HG03175 (cell line): ENCODE measurements at regions not wholly inside any gene's neighbourhood (a gene's known extent, or its start where the extent isn't known, plus 50 kb on each side); places are given as distances from the start of the nearest gene placed in this dataset.
"Not testable (repeated sequence)": the region's sequence is repeated elsewhere in the genome, so short reads cannot be mapped to it uniquely, and the experiment has no call there.

Source experiments
- ATAC-seq: cut with Tn5 transposase; IDR thresholded peaks from one replicate; pipeline ENCODE4 v1.9.1; 2021; ENCODE audit warnings: mild to moderate bottlenecking, moderate library complexity; ENCODE audit not compliant: unreplicated experiment

DNA sequence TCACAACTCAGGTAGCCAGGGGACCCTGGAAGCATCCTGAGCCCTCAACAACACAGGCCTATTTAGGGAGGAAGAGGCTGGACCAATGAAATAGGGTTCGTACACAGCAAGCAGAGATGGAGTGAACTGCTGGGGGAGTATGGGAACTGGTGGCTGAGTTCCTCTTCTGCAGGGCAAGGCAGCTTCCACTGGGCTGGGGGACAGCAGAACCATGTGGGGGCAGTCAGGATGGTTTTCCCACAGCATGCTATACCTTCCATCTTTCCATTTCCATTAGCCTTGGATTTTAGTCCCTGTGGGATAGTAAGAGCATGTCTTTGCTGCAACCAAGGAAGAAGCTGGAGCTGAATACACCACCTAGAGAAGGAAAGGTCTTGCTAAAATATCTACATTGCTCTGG, 370.6 kb downstream of the CCSER2 start:
- ATAC-seq = no peak

DNA sequence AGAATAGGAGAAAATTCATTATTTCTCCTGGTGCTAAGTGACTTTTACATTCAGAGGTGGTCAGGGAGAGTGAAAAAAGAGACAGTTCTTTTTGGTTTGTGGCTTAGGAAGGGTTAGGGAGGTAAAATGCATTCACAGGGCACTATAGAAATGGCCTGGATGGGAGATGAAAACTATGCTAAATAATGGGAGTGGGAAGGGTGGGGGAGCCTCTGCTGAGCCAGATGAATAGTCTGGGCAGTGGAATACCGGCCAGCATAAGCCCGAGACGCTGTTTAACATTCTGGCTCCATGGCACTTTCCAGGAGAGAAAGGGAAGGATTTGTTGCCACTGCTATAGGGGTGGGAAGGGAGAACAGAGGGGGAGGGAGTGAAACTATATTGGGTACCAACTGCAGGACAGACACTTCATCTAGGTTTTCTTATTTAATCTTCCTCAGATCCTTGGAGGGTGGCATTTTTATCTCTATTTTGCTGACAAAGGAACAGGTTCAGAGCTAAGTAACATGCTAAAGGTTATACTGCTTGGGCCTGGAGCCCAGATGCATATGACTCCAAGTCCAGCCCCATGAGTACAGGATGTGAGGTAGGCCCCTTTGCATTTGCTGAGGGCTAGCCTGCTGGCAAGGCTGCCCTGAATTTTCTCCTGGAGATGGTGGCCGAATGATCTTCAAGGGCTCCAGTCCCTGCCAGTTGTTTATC, 372.4 kb downstream of the CCSER2 start:
- ATAC-seq = no peak

DNA sequence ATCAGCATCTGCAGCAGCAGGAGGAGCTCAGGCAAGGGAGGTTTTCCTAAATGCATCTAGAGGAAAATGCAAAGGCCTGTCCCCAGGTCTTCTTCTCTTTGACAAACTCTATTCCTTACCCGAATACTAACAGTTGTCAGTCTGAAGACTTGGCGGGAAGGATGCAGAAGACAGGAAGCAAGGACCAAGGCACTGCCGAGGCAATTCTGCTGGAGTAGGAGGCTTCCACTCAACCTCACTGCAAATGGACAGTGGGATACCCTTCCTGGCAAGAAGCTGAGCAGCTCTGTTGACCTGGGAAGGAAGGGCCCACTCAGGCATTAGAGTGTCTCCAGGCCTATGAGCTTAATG, 373.0 kb downstream of the CCSER2 start:
- ATAC-seq = no peak

DNA sequence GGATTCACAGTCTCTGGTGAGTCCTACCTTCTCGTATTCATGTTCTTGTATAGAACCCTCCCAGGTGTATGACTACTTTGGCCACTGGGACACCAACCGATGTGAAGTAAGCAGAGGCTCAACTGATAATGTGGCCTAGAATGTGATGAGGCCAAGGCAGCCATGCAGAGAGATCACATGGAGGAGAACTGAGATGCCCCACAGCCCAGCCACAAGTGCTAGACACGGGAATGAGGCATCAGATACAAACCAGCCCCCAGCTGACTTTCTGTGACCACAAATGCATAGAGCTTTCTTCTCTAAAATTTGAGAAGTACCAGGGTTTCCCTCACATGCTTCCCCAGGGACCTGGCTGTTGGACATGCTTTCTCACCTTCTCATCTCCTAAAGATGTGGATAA, 375.7 kb downstream of the CCSER2 start:
- ATAC-seq = no peak

DNA sequence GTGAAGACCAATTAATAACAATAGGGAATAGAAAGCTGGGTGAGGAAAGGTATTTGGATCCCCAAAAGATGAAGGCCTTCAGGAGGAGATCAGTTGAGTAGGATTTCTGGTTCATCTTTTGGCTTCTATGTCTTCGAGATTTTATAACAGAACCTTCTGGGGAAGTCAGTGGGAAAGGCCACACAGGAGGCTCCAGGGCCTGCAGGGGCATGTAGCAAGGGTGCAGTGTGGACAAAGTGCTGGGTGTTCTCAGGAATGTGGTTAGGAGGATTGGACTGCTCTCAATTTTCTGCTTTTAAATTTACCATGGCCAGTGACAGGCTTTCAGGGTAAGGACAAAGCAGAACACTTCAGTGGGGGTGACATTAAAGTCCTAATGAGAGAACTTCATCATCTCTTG, 378.0 kb downstream of the CCSER2 start:
- ATAC-seq = no peak

- no peak for ATAC-seq
Observed at GRCh38 chr10:84706875-84707274, 378.5 kb downstream of the CCSER2 start.

GRCh38 chr10:84715911-84716310, 387.5 kb downstream of the CCSER2 start:
- ATAC-seq = peak; percentile 79

DNA sequence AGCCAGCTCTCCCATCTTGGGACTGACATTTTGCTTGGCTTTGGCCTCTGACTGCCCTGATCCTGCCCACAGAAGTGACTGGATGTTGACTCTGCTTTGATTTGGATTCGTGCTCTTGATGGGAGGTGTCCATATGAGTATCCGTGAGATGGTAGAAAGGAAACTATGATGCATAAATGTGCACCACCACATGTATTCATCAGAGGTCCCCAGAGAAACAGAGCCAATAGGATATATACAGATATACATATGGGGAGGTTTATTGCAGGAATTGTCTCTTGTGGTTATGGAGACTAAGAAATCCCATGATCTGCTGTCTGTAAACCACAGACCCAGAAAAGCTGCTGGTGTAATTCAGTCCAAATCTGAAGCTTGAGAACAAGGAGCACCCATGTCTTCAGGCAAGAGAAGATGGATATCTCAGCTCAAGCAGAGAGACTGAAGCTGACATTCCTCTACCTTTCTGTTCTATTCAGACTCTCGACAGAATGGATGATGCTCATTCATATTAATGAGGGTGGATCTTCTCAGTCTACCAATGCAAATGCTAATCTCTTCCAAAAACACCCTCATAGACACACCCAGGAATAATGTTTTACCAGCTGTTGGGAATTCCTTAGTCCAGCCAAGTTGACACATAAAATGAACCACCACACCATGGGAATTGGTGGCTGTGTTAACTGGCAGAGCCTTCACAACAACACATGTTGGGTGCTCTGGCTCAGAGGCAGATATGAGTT, 390.7 kb downstream of the CCSER2 start:
- ATAC-seq = no peak

GRCh38 chr10:84719687-84720086, 391.3 kb downstream of the CCSER2 start:
- no peak for ATAC-seq

DNA sequence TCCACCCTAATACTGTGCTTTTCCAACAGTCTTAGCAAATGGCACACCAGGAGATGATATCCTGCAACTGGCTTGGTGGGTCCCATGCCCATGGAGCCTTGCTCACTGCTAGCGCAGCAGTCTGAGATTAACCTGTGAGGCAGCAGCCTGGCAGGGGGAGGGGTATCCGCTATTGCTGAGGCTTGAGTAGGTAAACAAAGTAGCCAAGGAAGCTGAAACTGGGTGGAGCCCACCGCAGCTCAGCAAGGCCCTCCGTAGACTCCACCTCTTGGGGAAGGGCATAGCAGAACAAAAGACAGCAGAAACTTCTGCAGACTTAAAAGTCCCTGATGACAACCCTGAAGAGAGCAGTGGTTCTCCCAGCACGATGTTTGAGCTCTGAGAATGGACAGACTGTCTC, 399.0 kb downstream of the CCSER2 start:
- ATAC-seq = no peak

- ATAC-seq = not testable (repeated sequence)
Observed at GRCh38 chr10:84739126-84739525, 410.7 kb downstream of the CCSER2 start.

- no peak for ATAC-seq
Observed at GRCh38 chr10:84739641-84740040, 411.3 kb downstream of the CCSER2 start.

GRCh38 chr10:84743483-84743882, 415.1 kb downstream of the CCSER2 start:
- ATAC-seq = no peak

- no peak for ATAC-seq
Observed at GRCh38 chr10:84755311-84755710, 426.9 kb downstream of the CCSER2 start.

DNA sequence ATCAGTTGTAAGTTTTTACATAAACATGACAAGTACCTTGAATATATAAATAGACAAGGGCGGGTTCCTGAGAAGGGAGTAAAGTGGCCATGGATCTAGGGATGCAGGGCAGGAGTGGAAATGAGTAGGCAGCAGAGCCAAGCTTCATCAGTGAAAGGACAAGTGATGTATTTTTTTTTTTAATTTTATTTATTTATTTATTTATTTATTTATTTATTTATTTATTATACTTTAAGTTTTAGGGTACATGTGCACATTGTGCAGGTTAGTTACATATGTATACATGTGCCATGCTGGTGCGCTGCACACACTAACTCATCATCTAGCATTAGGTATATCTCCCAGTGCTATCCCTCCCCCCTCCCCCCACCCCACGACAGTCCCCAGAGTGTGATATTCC, 428.3 kb downstream of the CCSER2 start:
- ATAC-seq = not testable (repeated sequence)

DNA sequence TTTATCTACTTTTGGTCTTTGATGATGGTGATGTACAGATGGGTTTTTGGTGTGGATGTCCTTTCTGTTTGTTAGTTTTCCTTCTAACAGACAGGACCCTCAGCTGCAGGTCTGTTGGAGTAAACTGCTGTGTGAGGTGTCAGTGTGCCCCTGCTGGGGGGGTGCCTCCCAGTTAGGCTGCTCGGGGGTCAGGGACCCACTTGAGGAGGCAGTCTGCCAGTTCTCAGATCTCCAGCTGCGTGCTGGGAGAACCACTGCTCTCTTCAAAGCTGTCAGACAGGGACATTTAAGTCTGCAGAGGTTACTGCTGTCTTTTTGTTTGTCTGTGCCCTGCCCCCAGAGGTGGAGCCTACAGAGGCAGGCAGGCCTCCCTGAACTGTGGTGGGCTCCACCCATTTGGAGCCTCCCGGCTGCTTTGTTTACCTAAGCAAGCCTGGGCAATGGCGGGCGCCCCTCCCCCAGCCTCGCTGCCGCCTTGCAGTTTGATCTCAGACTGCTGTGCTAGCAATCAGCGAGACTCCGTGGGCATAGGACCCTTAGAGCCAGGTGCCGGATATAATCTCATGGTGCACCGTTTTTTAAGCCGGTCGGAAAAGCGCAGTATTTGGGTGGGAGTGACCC, 433.7 kb downstream of the CCSER2 start:
- ATAC-seq = not testable (repeated sequence)

GRCh38 chr10:84762754-84763394, 434.5 kb downstream of the CCSER2 start:
- no peak for ATAC-seq

DNA sequence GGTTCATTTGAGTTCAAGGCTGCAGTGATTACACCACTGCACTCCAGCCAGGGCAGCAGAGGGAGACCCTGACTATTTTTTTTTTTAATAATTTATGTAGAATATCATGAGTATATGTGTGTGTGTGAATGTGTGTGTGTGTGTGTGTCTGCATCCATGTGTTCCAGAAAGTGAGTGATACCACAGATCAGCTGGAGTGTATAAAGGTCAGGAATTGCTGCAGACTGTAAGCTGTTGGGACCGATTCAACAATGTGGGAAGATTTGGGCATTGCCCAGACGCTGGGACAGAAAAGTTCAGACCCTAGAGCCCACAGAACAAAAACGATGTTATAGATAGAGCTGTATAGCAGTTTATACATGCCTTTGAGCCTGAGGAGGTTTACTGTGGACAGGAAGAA, 435.6 kb downstream of the CCSER2 start:
- no peak for ATAC-seq

GRCh38 chr10:84765086-84765485, 436.7 kb downstream of the CCSER2 start:
- no peak for ATAC-seq

DNA sequence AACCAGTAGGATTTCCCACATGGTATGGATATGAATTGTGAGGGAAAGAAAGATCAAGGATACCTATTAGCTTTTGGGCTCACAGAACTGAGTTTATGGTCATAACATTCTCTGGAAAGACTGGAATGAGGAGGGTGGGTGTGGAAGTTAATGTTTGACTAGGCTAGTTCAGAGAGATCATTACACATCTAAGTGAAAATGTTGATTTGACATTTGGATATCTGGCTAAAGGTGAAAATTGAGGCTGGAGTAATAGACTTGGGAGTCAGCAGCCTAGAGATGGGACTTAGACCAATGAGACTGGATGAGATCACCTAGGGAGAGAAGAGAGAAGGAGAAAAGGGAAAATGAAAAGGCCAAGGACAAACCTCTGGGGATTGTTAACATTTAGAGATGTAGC, 437.3 kb downstream of the CCSER2 start:
- no peak for ATAC-seq

DNA sequence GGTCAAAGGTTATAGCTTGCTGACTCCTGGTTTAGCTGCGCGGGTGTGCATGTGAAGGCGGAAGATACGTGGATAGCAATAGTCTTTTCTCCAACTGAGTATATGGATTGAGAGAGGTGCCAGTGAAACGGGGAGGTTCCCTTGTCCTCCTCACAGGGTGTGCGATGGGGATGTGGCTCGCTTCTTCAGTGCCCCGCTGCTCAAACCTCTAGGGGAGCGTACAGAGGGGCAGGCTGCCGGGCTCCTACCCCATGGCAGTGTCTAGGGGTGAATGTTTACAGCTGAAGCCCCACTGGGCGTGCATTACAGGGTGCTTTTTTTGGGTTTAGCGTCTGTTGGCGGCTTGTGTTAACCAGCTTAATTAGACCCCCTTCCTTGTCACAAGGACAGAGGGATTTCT, 438.5 kb downstream of the CCSER2 start:
- no peak for ATAC-seq

- no peak for ATAC-seq
Observed at GRCh38 chr10:84768132-84768531, 439.7 kb downstream of the CCSER2 start.
